Skeletal muscle tissue (tissue), 3 donors: ENCODE measurements at regions not wholly inside any gene's neighbourhood (a gene's known extent, or its start where the extent isn't known, plus 50 kb on each side); places are given as distances from the start of the nearest gene placed in this dataset.
"Not testable (repeated sequence)": the region's sequence is repeated elsewhere in the genome, so short reads cannot be mapped to it uniquely, and the experiment has no call there.

ENCODE experiments used
- H3K27ac ChIP-seq: one replicate; pipeline ENCODE4 v1.7.0; 2013; ENCODE audit warnings: mild to moderate bottlenecking, low read depth, low read length, inconsistent platforms
- H3K27me3 ChIP-seq, 3 donors: one replicate each; pipeline ENCODE4 v1.7.0; 2013; ENCODE audit warnings: low read length in 3 of 3; ENCODE audit not compliant: control insufficient read depth in 3 of 3, insufficient read depth in 3 of 3
- H3K36me3 ChIP-seq, 3 donors: one replicate each; pipeline ENCODE4 v1.7.0; 2013; ENCODE audit warnings: low read length in 3 of 3; ENCODE audit not compliant: control insufficient read depth in 3 of 3, insufficient read depth in 3 of 3
- H3K4me1 ChIP-seq, 3 donors: one replicate each; pipeline ENCODE4 v1.7.0; 2013; ENCODE audit warnings: low read length in 3 of 3, mild to moderate bottlenecking in 3 of 3; ENCODE audit not compliant: control insufficient read depth in 3 of 3, insufficient read depth in 3 of 3
- H3K4me3 ChIP-seq, 3 donors: one replicate each; pipeline ENCODE4 v1.7.0; 2013; ENCODE audit warnings: low read length in 3 of 3
- H3K9ac ChIP-seq, 3 donors: one replicate each; pipeline ENCODE4 v1.7.0; 2013; ENCODE audit warnings: low read length in 3 of 3, mild to moderate bottlenecking in 3 of 3, moderate library complexity in 2 of 3, low read depth in 1 of 3
- H3K9me3 ChIP-seq, 3 donors: one replicate each; pipeline ENCODE4 v1.7.0; 2013; ENCODE audit warnings: low read length in 3 of 3; ENCODE audit not compliant: control insufficient read depth in 3 of 3
- donor health status: Osteomylitis.

DNA sequence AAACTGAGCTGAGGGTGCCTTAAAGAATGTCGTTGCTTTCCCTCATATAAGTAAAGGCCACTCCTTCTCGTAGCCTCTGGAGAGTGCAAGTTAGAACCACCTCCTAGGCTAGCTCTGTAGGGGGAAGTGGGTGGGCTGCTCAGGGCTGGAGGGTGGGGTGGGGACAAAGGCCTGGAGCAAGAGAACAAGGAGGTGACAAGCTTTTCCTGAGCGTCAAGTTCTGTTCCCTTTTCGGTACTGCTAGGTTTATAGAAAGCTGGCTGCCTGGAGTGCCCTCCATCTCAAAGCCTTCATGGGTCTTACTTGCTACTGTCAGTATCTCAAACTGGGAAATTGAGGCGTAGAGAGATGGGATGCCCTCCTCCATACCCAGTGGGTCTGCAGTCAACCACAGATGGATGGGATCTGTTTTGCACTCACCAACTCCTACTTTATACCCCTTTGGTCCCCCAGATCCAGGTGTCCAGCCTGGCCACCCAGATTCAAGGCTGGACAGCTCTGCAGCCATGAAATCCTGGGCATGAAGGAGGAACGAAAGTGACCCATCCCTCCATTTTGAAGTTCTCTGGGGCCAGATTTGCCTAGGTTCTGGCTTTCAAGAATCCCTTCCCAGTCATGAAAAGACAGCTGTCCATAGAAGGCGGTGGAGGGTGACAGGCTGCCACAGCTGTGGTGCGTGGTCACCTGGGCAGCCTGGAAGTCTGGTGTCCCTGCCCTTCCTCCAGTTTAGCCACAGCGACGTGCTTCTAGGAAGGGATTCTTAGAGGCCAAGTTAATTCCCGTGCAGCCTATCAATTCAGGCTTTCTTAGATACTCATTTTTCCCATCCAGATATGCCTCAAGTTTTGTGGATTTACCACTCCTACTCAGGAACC, 117.8 kb downstream of the CRLF3 start:
- H3K27me3 ChIP-seq, result peaks cover 7 to 23% (median 16%) of the 10 kb centered on the region in 3 donors
- not testable (repeated sequence) for H3K9ac ChIP-seq, H3K4me3 ChIP-seq, H3K36me3 ChIP-seq, H3K9me3 ChIP-seq, H3K27ac ChIP-seq, H3K4me1 ChIP-seq

DNA sequence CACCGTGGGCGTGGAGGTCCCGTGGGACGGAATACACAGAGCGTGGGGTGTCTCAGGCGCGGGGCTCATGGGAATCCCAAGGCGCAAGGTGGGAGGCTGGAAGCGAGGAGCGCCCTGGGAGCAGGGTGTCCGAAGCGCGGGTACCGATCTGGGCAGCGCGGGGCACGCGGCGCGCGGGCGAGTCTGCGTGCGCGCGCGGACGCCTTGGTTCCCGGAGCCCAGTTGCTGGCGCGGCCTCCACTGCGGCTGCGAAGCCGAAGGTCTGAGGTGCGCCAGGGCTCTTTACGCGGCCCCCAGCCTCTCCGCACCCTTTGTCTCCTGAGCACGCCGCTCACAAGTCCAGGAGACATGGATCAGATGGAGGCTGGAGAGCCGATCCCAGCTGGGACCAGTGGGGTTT, 118.5 kb downstream of the CRLF3 start:
- not testable (repeated sequence) for H3K9me3 ChIP-seq, H3K4me3 ChIP-seq, H3K27ac ChIP-seq, H3K36me3 ChIP-seq, H3K9ac ChIP-seq, H3K4me1 ChIP-seq
- peaks cover 13 to 30% (median 20%) of the 10 kb centered on the region in 3 donors for H3K27me3 ChIP-seq

DNA sequence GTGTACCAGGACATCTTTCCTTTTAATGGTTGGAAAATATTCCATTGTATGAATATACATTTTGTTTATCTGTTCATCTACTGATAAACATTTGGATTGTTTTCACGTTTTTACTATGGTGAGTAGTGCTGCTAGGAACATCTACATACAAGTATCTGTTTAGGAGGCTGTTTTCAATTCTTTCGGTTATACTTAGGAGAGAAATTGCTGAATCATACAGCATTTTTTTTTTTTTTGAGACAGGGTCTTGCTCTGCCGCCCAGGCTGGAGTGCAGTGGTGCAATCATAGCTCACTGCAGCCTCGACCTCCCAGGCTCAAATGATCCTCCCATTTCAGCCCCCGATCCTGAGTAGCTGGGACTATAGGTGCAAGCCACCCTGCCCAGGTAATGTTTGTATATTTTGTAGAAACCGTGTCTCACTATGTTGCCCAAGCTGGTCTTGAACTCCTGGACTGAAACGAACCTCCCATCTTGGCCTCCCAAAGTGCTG, 122.9 kb downstream of the CRLF3 start:
- Histone ChIP-seq H3K36me3 (no peaks in the 10 kb centered on the region), H3K9ac (no peak overlapping the region), H3K27me3 (peaks cover 22 to 23% (median 23%) of the 10 kb centered on the region in 3 donors), H3K9me3 (no peaks in the 10 kb centered on the region), H3K4me3 (no peak overlapping the region), H3K4me1 (no peaks in the 10 kb centered on the region), H3K27ac (no peak overlapping the region)

DNA sequence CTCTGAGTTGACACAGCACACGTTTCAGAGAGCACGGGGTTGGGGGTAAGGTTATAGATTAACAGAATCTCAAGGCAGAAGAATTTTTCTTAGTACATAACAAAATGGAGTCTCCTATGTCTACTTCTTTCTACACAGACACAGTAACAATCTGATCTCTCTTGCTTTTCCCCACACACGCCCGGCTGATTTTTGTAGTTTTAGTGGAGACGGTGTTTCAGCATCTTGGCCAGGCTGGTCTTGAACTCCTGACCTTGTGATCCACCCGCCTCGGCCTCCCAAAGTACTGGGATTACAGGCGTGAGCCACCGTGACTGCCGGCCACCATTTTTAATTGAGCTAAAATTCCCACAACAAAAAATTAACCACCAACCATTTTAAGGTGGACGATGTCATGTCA, 123.7 kb downstream of the CRLF3 start:
- H3K27me3 ChIP-seq, result peaks cover 22 to 24% (median 23%) of the 10 kb centered on the region in 3 donors
- H3K4me1 ChIP-seq, H3K9me3 ChIP-seq, H3K36me3 ChIP-seq, H3K27ac ChIP-seq, H3K9ac ChIP-seq, H3K4me3 ChIP-seq: not testable (repeated sequence)

GRCh38 chr17:30697619-30698460, 126.7 kb downstream of the CRLF3 start:
- peak overlapping the region in 1 of 3 donors; percentile 48 for H3K4me3 ChIP-seq
- not testable (repeated sequence) for H3K9ac ChIP-seq, H3K36me3 ChIP-seq, H3K9me3 ChIP-seq, H3K27ac ChIP-seq, H3K4me1 ChIP-seq
- peaks cover 16 to 20% (median 17%) of the 10 kb centered on the region in 3 donors for H3K27me3 ChIP-seq

DNA sequence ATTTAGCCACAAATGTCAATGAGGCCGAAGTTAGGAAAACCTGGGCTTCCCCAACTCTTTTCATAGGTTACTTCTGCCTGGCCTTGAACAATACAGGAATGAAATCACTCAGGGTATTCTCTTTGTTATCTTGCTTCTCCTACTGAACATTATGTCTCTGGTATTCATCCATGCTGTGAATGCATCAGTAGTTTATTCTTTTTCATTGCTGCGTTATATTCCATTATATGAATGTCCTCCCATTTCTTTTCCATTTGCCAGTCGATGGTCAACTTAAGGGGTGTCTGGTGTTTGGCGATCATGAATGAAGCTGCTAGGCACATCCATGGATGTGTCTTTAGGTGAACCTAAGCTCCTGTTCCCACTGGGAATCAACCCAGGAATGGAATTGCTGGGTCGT, 128.3 kb downstream of the CRLF3 start:
- Histone ChIP-seq H3K36me3 (no peaks in the 10 kb centered on the region), H3K4me3 (no peak overlapping the region), H3K27me3 (peaks cover 10 to 15% (median 11%) of the 10 kb centered on the region in 3 donors), H3K27ac (no peak overlapping the region), H3K9me3 (no peaks in the 10 kb centered on the region), H3K9ac (no peak overlapping the region), H3K4me1 (no peaks in the 10 kb centered on the region)

DNA sequence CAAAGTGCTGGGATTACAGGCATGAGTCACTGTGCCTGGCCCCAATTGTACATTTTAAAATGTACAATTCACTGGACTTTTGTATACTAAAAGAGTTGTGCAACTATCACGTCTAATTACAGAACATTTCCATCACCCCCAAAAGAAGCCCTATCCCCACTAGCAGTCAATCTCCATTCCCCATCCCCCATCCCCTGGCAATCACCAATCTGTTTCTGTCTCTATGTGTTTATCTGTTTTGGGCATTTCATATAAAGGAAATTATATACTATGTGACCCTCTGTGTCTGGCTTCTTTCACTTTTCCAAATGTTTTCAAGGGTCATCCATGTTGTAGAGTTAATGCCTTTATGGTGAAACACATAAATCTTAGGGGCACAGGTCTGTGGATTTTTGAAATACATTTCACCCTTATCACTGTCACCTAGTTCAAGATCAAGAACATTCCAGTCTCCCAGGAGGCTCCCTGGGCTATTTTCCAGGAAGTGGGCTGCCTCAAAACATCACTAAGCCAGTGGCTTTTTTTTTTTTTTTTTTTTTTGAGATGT, 129.2 kb downstream of the CRLF3 start:
- not testable (repeated sequence) for H3K4me3 ChIP-seq, H3K36me3 ChIP-seq, H3K9ac ChIP-seq, H3K27ac ChIP-seq, H3K4me1 ChIP-seq, H3K9me3 ChIP-seq
- peaks cover 7 to 13% (median 10%) of the 10 kb centered on the region in 3 donors for H3K27me3 ChIP-seq

DNA sequence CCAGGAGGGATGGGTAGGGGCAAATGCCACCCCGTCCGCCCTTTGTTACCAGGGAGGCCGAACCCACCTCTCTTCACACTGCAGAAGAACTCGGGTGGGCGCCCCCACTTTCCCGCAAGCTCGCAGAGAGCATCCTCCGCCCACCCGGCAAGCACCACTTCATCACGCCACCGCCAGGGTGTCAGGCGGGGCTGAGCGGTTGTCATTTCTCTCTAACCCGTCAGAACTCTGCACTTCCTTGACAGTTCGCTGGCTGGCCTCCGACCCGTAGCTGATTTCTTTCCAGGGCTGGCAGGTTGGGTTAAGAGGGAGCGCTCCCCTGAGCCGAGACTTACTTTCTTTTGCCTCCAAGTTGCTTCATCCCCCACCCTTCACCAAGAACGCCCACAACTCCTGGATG, 130.7 kb downstream of the CRLF3 start:
- not testable (repeated sequence) for H3K4me1 ChIP-seq, H3K4me3 ChIP-seq, H3K27ac ChIP-seq, H3K9ac ChIP-seq, H3K27me3 ChIP-seq, H3K9me3 ChIP-seq, H3K36me3 ChIP-seq

GRCh38 chr17:30689266-30690000, 135.1 kb downstream of the CRLF3 start:
- not testable (repeated sequence) for H3K9ac ChIP-seq, H3K27ac ChIP-seq, H3K36me3 ChIP-seq, H3K4me3 ChIP-seq, H3K4me1 ChIP-seq, H3K27me3 ChIP-seq, H3K9me3 ChIP-seq
